Urothelium cell line (cell line): ENCODE measurements at regions not wholly inside any gene's neighbourhood (a gene's known extent, or its start where the extent isn't known, plus 50 kb on each side); places are given as distances from the start of the nearest gene placed in this dataset.

Experiments
- DNase-seq: peaks from one replicate; pipeline ENCODE4 v3.0.0; 2011; ENCODE audit warnings: low spot score, mixed read lengths
- FAIRE-seq: peaks from 2 replicates; lab custom pipeline; 2011; peaks lifted over from hg19 to GRCh38; lab: Jason Lieb, UNC

GRCh38 chr12:85663631-85664030 is 172.6 kb downstream of the RASSF9 start:
- no peak for FAIRE-seq
- DNase-seq: no peak

DNA sequence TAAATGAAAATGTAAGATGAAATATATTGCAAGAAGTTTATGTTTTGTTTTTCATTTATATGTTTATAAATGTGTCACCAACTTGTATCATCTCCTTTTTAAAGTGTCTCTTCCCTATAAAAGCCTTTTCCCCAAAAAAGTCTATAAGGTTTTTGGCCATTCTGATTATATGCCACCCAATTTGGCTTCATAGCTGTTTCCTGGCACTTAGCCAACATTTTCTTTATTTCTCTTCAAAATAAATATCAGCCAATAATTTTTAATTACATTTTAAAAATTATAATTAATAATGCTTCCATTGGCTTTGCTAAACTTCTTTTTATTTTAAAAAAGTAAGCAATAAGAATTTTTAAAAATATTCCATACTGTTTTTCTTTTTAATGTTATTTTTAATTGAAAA is 171.8 kb downstream of the RASSF9 start:
- no peak for DNase-seq
- no peak for FAIRE-seq

DNA sequence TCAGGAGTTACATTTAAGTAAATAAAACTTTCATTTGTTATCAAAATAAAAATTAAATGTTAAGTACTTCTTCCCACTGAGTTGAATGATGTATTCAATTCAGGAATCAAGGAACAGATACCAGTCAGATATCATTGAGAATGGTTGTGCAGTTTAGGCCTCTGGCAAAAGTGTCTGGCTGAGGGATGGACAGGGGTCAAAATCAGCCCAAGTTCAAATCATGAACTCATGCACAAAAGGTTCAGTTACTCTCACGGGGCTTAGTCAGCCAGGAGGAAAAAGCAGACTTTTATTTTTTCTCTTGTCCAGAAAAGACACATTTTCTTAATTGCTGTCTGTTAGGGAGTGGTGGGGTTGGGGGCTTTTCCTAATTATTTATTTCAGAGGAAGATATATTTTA is 166.3 kb downstream of the RASSF9 start:
- DNase-seq (no peak), FAIRE-seq (no peak)

DNA sequence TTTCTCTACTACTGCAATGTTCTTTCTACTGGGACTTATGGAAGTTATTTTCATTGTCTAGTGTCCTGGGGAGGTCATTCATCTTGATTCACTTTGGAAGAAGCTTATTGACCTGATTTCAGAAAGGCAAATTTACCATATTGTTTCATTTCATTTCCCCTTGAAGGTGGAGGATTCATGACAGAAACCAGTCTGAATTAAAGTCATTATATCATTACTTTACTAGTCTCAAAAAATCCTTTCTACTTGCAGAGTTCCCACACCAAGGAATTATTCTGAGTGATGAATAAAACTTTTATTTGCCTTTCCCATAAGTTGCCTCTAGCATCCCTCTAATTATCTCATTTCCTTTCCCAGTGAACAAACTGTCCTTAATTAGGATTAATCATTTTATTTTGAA is 163.8 kb downstream of the RASSF9 start:
- FAIRE-seq: no peak
- no peak for DNase-seq

DNA sequence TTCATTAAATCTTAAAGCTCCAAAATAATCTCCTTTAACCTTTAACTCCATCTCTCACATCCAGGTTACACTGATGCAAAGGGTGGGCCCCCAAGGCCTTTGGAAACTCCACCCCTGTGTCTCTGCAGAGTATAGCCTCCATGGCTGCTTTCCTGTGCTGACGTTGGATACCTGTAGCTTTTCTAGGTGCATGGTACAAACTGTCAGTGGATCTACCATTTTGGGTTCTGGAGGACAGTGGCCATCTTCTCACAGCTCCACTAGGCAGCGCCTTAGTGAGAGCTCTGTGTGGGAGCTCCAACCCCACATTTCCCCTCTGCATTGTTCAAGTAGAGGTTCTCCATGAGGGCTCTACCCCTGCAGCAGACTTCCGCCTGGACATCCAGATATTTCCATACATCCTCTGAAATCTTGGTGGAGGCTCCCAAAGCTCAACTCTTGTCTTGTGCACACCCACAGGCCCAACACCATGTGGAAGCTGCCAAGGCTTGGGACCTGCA is 162.2 kb downstream of the RASSF9 start:
- FAIRE-seq: no peak

DNA sequence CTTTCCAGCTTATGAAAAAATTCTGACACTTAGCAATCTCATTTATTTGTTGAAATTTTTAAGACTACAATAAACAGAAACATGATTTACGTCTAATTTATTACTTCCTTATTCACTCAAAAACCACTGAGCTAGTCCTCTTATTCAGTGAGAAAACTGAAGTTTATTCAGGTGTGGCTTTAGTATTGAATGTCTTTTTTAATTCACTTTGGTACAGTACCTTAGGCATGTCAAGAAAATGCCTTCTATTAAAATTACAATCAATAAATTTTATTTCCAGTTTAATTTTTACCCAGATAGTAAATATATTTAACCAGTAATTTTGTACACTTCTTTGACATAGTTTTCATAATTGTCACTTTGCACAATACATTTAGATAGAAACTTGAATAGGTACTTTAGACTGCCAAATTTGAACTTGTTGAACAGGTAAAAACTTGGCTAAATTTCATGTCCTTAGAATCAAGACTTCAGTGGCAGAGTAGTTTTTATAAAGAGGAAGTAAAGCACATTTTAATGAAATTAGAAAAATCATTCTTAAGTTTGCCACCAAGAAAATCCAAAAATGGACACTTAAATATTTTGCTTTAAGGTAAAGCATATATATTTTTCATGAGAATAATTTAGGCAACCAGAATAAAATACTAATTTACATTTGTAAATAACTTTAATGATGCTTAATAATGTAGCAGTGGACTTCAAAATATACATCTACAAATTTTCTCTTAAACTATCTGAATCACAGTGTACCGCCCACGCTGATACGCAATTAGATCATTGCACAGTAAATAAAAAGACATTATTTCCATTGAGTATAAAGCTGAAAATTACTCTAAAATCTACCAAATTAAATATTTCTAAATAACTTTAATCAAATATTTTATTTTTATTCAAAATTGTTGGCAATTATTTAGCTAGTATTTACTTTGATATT is 159.1 kb downstream of the RASSF9 start:
- DNase-seq (no peak), FAIRE-seq (no peak)

More for the DNA sequence above, 162.2 kb downstream of the RASSF9 start:
- DNase-seq: no peak

GRCh38 chr12:85679296-85679695 is 156.9 kb downstream of the RASSF9 start:
- DNase-seq: no peak
- FAIRE-seq: no peak

- FAIRE-seq (no peak), DNase-seq (no peak)
These were observed 155.3 kb downstream of the RASSF9 start for GRCh38 chr12:85680881-85681280.

DNA sequence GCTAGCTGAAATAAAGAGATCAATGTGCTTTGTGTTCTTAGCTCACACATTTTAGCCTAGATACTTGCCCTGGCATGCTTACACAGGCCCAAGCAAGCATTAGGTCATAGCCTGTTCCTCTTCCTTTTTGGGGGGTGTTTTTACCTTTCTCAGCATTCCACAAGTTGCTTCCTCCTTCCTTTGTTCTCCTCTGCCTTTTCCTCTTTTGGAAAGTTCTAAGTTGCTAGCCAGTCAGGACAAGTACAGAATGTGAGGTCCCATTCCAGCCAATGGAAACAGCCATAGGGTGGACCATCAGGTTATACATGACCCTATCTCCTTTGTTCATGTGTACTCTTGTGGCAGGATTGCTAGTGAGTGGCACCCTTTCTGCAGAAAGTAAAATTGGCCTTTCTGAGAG is 154.9 kb downstream of the RASSF9 start:
- DNase-seq (no peak), FAIRE-seq (no peak)

GRCh38 chr12:85683051-85683450 is 153.2 kb downstream of the RASSF9 start:
- no peak for FAIRE-seq

DNA sequence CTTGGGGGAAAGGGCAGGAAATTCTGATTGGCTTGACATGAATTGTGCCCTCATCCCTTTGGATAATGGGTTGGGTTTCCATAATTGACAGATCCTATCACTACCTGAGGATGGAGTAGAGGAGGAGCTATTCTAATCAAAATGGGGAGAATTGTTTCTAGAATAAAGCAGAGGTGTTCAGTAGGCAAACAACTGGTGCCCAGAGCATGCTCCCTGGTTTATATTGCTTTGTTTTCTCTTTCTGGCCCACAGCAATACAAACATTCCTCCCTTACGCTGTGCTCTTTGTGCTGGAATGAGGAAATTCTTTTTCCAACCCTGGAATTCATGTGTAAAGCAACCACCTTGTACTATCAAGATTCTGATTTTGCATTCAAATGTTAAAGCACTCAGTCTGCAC is 147.4 kb downstream of the RASSF9 start:
- no peak for DNase-seq
- no peak for FAIRE-seq

More at GRCh38 chr12:85683051-85683450, 153.2 kb downstream of the RASSF9 start:
- no peak for DNase-seq

- DNase-seq (no peak), FAIRE-seq (no peak)
These were observed 146.1 kb downstream of the RASSF9 start for GRCh38 chr12:85690146-85690545.

DNA sequence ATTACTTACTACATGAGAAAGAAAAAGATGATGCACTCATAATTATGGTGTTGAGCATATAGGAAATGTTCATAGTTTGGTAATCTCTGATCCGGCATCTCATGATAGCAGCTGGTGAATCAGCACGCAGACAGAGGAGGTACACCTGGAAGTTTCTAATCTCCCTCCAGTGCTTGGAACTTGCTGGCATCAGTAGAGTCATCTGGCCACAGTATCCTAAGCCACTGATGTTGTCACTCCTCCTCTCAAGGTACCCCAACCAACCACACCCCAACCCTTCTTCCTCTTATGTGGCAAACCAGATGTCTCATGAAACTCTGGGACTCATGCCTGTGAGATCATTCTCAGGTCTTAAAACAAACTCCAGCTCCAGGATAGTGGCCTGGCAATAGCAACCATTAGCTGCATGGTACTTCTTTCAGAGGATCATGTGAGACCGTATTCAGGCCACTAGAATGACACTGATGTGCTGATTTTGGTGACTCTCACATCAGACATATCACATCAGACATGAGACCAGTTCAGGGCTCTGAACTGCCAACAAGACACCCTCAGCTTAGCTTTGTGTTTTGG is 143.0 kb downstream of the RASSF9 start:
- DNase-seq (no peak), FAIRE-seq (no peak)

GRCh38 chr12:85695097-85695715 is 141.0 kb downstream of the RASSF9 start:
- DNase-seq (no peak), FAIRE-seq (no peak)

DNA sequence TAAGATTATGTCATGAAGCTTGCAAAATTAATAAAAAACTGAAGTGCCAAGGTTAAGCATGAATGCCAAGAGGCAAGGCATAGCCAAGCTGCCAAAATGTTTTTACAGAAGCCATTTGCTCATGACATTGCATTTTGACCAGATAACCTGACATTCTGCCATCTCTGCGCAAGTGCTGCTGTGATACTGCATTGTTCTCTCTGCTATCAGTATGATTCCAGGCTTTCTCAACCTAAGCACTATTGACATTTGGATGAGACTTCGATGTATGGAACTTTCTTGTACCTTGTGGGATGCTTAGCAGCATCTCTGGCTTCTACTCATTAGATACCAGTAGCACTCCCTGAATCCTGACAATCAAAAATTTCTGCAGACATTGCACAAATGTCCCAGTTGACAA is 139.2 kb downstream of the RASSF9 start:
- DNase-seq: no peak
- no peak for FAIRE-seq

DNA sequence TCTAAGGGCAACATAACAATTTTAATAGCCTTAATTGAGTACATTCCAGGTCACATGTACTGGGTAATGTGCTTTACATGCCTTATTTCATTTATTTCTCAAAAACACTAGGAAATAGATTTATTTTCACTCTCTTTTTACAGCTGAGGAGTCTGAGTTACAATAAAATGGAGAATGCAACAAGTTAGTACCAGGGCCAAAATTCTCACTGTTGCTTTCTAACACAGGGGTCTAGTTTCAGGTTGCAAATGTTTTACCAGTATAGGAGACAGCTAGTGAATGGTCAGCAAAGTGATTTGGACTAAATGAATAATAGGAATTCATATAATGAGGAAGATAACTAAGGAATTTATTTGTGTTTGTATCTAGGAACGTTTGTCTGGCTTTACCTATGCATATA is 137.3 kb downstream of the RASSF9 start:
- no peak for FAIRE-seq
- no peak for DNase-seq

- no peak for FAIRE-seq
- DNase-seq: no peak
These were observed 127.4 kb downstream of the RASSF9 start for GRCh38 chr12:85708775-85709174.

GRCh38 chr12:85711735-85712390 is 124.3 kb downstream of the RASSF9 start:
- FAIRE-seq: no peak
- no peak for DNase-seq

- no peak for FAIRE-seq
- DNase-seq: no peak
These were observed 122.8 kb downstream of the RASSF9 start for GRCh38 chr12:85713373-85713772.

GRCh38 chr12:85714425-85714824 is 121.8 kb downstream of the RASSF9 start:
- no peak for DNase-seq
- no peak for FAIRE-seq
